Suprapubic skin (tissue), 4 donors: ENCODE measurements at regions not wholly inside any gene's neighbourhood (a gene's known extent, or its start where the extent isn't known, plus 50 kb on each side); places are given as distances from the start of the nearest gene placed in this dataset.

Experiments
- EP300 ChIP-seq: sonication (generic); formaldehyde crosslinking; IDR thresholded peaks from one replicate; pipeline ENCODE4 v1.6.1; 2017; ENCODE audit warnings: antibody characterized with exemption
- POLR2A ChIP-seq, 2 donors: fragments of 450-650 bp; IDR thresholded peaks; one replicate each; pipeline ENCODE4 v1.6.1; 2017; ENCODE audit warnings: antibody characterized with exemption in 2 of 2, mild to moderate bottlenecking in 2 of 2, moderate library complexity in 2 of 2
- POLR2AphosphoS5 ChIP-seq, 3 donors: sonication (generic); formaldehyde crosslinking; IDR thresholded peaks; one replicate each; pipeline ENCODE4 v1.6.1; 2017; ENCODE audit warnings: antibody characterized with exemption in 3 of 3
- TF ChIP-seq, protein P1 (sequence below), 2 donors: fragments of 200-600 bp in 1 of 2; fragments of 450-650 bp in 1 of 2; sonication (generic) in 1 of 2; IDR thresholded peaks; one replicate each; pipeline ENCODE4 v1.5.1; 2016 to 2019; ENCODE audit warnings: antibody characterized with exemption in 2 of 2, mild to moderate bottlenecking in 1 of 2, moderate library complexity in 1 of 2

GRCh38 chr1:95475686-95476457 lies 241.9 kb downstream of the RWDD3 start:
- TF ChIP-seq, protein P1, sequence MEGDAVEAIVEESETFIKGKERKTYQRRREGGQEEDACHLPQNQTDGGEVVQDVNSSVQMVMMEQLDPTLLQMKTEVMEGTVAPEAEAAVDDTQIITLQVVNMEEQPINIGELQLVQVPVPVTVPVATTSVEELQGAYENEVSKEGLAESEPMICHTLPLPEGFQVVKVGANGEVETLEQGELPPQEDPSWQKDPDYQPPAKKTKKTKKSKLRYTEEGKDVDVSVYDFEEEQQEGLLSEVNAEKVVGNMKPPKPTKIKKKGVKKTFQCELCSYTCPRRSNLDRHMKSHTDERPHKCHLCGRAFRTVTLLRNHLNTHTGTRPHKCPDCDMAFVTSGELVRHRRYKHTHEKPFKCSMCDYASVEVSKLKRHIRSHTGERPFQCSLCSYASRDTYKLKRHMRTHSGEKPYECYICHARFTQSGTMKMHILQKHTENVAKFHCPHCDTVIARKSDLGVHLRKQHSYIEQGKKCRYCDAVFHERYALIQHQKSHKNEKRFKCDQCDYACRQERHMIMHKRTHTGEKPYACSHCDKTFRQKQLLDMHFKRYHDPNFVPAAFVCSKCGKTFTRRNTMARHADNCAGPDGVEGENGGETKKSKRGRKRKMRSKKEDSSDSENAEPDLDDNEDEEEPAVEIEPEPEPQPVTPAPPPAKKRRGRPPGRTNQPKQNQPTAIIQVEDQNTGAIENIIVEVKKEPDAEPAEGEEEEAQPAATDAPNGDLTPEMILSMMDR (IDR thresholded peaks at IDR 0.05) = no peak
- no peak for TF ChIP-seq EP300
- no peak for TF ChIP-seq POLR2A (IDR thresholded peaks at IDR 0.05)
- no peak for TF ChIP-seq POLR2AphosphoS5 (IDR thresholded peaks at IDR 0.05)
